ENCODE measurements at regions not wholly inside any gene's neighbourhood (a gene's known extent, or its start where the extent isn't known, plus 50 kb on each side); places are given as distances from the start of the nearest gene placed in this dataset.

- TF ChIP-seq CTCF (IDR thresholded peaks at IDR 0.05; ENCODE audit: low read depth, low read length, poor library complexity, severe bottlenecking) (no peak), EZH2phosphoT487 (IDR thresholded peaks at IDR 0.05; ENCODE audit: borderline replicate concordance, low read length) (no peak)
- Histone ChIP-seq H3K9me2 (replicated peaks; ENCODE audit: control insufficient read depth, low read length) (no peaks in the 10 kb centered on the region), H3K27ac (ENCODE audit: low read depth, low read length) (no peak overlapping the region)
Measured at GRCh38 chr21:36646645-36647044, 52.3 kb upstream of the SIM2 start.

DNA sequence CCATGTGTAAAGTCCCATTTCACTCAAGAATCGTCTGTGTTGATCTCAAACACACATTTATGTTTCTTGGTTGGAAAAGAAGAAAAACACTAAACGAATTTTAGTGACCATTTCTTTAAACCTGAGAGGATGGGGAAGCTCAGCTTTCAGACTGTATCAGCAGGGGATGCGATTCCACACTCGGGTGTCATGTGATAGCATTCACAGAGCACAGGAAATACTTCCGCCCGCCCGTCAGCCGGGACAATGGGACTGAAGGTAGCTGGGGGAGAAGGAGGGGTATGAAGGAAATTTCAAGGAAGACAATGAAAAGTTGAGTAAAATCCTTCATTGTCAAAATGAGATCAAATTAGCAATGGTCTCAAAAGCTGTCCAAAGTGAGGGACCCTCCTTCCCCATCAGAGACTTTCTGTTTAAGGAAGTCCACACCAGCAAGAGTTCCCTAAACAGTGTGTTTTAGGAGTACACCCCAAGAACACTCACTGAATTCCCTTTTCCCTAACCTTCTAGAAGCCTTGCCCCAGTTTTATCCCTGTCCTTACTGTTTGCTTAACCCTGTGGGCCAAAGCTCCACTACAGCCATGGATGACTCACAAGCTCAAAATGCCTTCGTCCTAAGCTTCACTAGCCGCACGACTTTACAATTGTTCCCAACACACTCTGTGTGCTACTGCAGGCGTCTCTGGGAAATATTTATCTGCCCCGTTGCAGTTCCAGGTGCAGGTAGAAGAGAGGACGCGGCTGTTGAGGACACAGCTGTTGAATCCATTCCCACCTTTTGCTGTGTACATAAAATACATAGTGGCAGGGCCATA is 51.4 kb upstream of the SIM2 start:
- H3K27ac ChIP-seq (ENCODE audit: low read depth, low read length), result no peak overlapping the region
- H3K4me2 ChIP-seq (ENCODE audit: low read length), result no peak overlapping the region
- no peaks in the 10 kb centered on the region for H3K36me3 ChIP-seq (ENCODE audit: control insufficient read depth, low read length)
- TF ChIP-seq EZH2phosphoT487 (IDR thresholded peaks at IDR 0.05; ENCODE audit: borderline replicate concordance, low read length) (no peak), CTCF (IDR thresholded peaks at IDR 0.05; ENCODE audit: low read depth, low read length, poor library complexity, severe bottlenecking) (no peak)
- H4K20me1 ChIP-seq (ENCODE audit: control insufficient read depth, insufficient read depth, low read depth, low read length), result no peaks in the 10 kb centered on the region
- no peaks in the 10 kb centered on the region for H3K9me3 ChIP-seq (ENCODE audit: control insufficient read depth, insufficient read depth, low read length)
- 0 out of 2 replicates have a peak, but pooled peaks cover 3% of the 10 kb centered on the region for H3K4me1 ChIP-seq (ENCODE audit: control insufficient read depth, low read length)
- no peaks in the 10 kb centered on the region for H3K79me2 ChIP-seq (ENCODE audit: control insufficient read depth, low read length)
- no peaks in the 10 kb centered on the region for H3K27me3 ChIP-seq (ENCODE audit: control insufficient read depth, low read length)
- H3F3A ChIP-seq (ENCODE audit: control insufficient read depth, insufficient read depth), result no peaks in the 10 kb centered on the region
- no peak overlapping the region for H3K4me3 ChIP-seq (ENCODE audit: low read length)
- no peaks in the 10 kb centered on the region for H3K9me2 ChIP-seq (replicated peaks; ENCODE audit: control insufficient read depth, low read length)

More at GRCh38 chr21:36646645-36647044, 52.3 kb upstream of the SIM2 start:
- H3K4me3 ChIP-seq (ENCODE audit: low read length), result no peak overlapping the region
- H3K27me3 ChIP-seq (ENCODE audit: control insufficient read depth, low read length), result no peaks in the 10 kb centered on the region
- 0 out of 2 replicates have a peak, but pooled peaks cover 3% of the 10 kb centered on the region for H3K4me1 ChIP-seq (ENCODE audit: control insufficient read depth, low read length)
- H3F3A ChIP-seq (ENCODE audit: control insufficient read depth, insufficient read depth), result no peaks in the 10 kb centered on the region
- no peaks in the 10 kb centered on the region for H3K9me3 ChIP-seq (ENCODE audit: control insufficient read depth, insufficient read depth, low read length)
- no peaks in the 10 kb centered on the region for H3K36me3 ChIP-seq (ENCODE audit: control insufficient read depth, low read length)
- H4K20me1 ChIP-seq (ENCODE audit: control insufficient read depth, insufficient read depth, low read depth, low read length), result no peaks in the 10 kb centered on the region
- no peaks in the 10 kb centered on the region for H3K79me2 ChIP-seq (ENCODE audit: control insufficient read depth, low read length)
- no peak overlapping the region for H3K4me2 ChIP-seq (ENCODE audit: low read length)
